ENCODE measurements at regions not wholly inside any gene's neighbourhood (a gene's known extent, or its start where the extent isn't known, plus 50 kb on each side); places are given as distances from the start of the nearest gene placed in this dataset.
"Not testable (repeated sequence)": the region's sequence is repeated elsewhere in the genome, so short reads cannot be mapped to it uniquely, and the experiment has no call there.

DNA sequence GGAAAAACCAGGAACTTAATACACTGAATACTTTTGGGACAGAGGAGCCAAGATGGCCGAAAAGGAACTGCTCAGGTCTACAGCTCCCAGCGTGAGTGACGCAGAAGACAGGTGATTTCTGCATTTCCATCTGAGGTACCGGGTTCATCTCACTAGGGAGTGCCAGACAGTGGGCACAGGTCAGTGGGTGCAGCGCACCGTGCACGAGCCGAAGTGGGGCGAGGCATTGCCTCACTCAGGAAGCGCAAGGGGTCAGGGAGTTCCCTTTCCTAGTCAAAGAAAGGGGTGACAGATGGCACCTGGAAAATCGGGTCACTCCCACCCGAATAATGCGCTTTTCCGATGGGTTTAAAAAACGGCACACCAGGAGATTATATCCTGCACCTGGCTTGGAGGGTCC is 605.4 kb downstream of the DTWD2 start:
- TF ChIP-seq, protein P1, sequence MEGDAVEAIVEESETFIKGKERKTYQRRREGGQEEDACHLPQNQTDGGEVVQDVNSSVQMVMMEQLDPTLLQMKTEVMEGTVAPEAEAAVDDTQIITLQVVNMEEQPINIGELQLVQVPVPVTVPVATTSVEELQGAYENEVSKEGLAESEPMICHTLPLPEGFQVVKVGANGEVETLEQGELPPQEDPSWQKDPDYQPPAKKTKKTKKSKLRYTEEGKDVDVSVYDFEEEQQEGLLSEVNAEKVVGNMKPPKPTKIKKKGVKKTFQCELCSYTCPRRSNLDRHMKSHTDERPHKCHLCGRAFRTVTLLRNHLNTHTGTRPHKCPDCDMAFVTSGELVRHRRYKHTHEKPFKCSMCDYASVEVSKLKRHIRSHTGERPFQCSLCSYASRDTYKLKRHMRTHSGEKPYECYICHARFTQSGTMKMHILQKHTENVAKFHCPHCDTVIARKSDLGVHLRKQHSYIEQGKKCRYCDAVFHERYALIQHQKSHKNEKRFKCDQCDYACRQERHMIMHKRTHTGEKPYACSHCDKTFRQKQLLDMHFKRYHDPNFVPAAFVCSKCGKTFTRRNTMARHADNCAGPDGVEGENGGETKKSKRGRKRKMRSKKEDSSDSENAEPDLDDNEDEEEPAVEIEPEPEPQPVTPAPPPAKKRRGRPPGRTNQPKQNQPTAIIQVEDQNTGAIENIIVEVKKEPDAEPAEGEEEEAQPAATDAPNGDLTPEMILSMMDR (IDR thresholded peaks at IDR 0.05; ENCODE audit: low read depth, low read length) = not testable (repeated sequence)
- not testable (repeated sequence) for TF ChIP-seq EZH2phosphoT487 (IDR thresholded peaks at IDR 0.05; ENCODE audit: low read depth)

Measured in OCI-LY3 (cell line).